CMK (cell line): ENCODE measurements at regions not wholly inside any gene's neighbourhood (a gene's known extent, or its start where the extent isn't known, plus 50 kb on each side); places are given as distances from the start of the nearest gene placed in this dataset.
"Not testable (repeated sequence)": the region's sequence is repeated elsewhere in the genome, so short reads cannot be mapped to it uniquely, and the experiment has no call there.

Source experiments
- DNase-seq: peaks from one replicate; pipeline ENCODE4 v3.0.0-alpha.2; 2010; ENCODE audit warnings: low read depth

- no peak for DNase-seq
Observed at GRCh38 chr1:197985351-197985750, 68.2 kb downstream of the LHX9 start.

- DNase-seq: no peak
Observed at GRCh38 chr1:197986817-197987216, 69.6 kb downstream of the LHX9 start.

GRCh38 chr1:197987294-197987693, 70.1 kb downstream of the LHX9 start:
- no peak for DNase-seq

- not testable (repeated sequence) for DNase-seq
Observed at GRCh38 chr1:197988581-197988980, 71.4 kb downstream of the LHX9 start.

- DNase-seq: no peak
Observed at GRCh38 chr1:197989058-197989457, 71.9 kb downstream of the LHX9 start.

GRCh38 chr1:197991594-197991993, 74.4 kb downstream of the LHX9 start:
- DNase-seq: no peak

- no peak for DNase-seq
Observed at GRCh38 chr1:197994907-197995407, 77.8 kb downstream of the LHX9 start.

GRCh38 chr1:197995408-197996258, 78.5 kb downstream of the LHX9 start:
- DNase-seq: no peak

GRCh38 chr1:197996259-197996512, 79.0 kb downstream of the LHX9 start:
- not testable (repeated sequence) for DNase-seq

- DNase-seq: no peak
Observed at GRCh38 chr1:197998110-197998509, 80.9 kb downstream of the LHX9 start.

GRCh38 chr1:198001776-198002408, 84.7 kb downstream of the LHX9 start:
- DNase-seq: no peak

GRCh38 chr1:198003468-198003867, 86.3 kb downstream of the LHX9 start:
- no peak for DNase-seq

GRCh38 chr1:198007011-198007410, 89.8 kb downstream of the LHX9 start:
- DNase-seq: no peak

GRCh38 chr1:198007687-198008607, 90.8 kb downstream of the LHX9 start:
- no peak for DNase-seq

GRCh38 chr1:198014355-198014754, 97.2 kb downstream of the LHX9 start:
- DNase-seq: no peak

GRCh38 chr1:198015309-198015708, 98.1 kb downstream of the LHX9 start:
- DNase-seq: no peak

- no peak for DNase-seq
Observed at GRCh38 chr1:198018529-198018928, 101.4 kb downstream of the LHX9 start.

GRCh38 chr1:198019126-198019525, 102.0 kb downstream of the LHX9 start:
- no peak for DNase-seq

- DNase-seq: no peak
Observed at GRCh38 chr1:198024336-198024735, 107.2 kb downstream of the LHX9 start.

GRCh38 chr1:198024782-198025181, 107.6 kb downstream of the LHX9 start:
- DNase-seq: no peak

- DNase-seq: no peak
Observed at GRCh38 chr1:198030682-198031081, 113.5 kb downstream of the LHX9 start.

- DNase-seq: no peak
Observed at GRCh38 chr1:198031086-198031485, 113.9 kb downstream of the LHX9 start.

GRCh38 chr1:198032668-198033067, 115.5 kb downstream of the LHX9 start:
- DNase-seq: no peak
